ENCODE measurements at regions not wholly inside any gene's neighbourhood (a gene's known extent, or its start where the extent isn't known, plus 50 kb on each side); places are given as distances from the start of the nearest gene placed in this dataset.

GRCh38 chr4:33296876-33297455 lies 2576.8 kb downstream of the PCDH7 start:
- no peak for TF ChIP-seq CTCF (conservative IDR thresholded peaks at IDR 0.05; ENCODE audit: low read length)
- no peak for TF ChIP-seq EZH2phosphoT487 (IDR thresholded peaks at IDR 0.05; ENCODE audit: borderline replicate concordance)

Data from Loucy (cell line).